ENCODE measurements at regions not wholly inside any gene's neighbourhood (a gene's known extent, or its start where the extent isn't known, plus 50 kb on each side); places are given as distances from the start of the nearest gene placed in this dataset.
"Not testable (repeated sequence)": the region's sequence is repeated elsewhere in the genome, so short reads cannot be mapped to it uniquely, and the experiment has no call there.

DNA sequence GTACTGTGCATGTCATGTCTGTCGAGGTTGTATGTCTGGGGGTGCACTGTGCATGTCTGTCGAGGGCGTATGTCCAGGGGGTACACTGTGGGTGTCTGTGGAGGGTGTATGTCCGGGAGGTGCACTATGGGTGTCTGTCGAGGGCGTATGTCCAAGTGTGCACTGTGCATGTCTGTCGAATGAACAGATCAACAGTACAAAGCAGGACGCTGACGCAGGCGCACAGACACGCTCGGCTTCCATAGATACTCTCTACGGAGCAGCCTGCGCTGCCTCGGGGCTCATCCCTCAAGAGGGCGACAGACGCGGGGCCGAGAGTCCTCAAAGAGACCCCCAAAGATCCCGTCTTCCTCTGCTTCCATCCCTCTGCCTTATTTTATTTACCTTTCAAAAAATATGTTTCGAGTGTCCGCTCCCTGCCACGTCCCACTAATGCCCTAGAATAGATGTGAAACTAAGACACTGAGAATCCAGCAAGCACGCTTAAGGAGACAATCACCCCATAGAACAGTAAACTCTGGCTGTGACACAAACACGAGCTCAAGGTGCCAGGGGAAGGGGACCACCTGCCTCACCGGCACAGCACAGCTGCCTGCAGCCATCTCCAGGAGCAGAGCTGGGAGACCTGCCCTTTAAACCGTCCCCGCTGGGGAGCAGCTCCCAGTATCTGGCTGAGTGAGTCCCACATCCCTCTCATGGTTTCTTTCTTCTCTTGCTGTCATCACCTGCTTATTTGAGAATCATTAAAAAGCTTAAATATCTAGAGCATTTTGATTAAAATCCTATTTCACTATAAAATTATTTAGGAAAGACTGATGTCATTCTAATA, 250.5 kb upstream of the MYT1L start:
- Histone ChIP-seq H3K36me3 (replicated peaks) (no peaks in the 10 kb centered on the region), H3K4me3 (no peak overlapping the region), H3K9me3 (no peaks in the 10 kb centered on the region), H3K27me3 (ENCODE audit: low read depth) (no peaks in the 10 kb centered on the region), H3K4me1 (no peaks in the 10 kb centered on the region)
- in situ Hi-C loops (cut with MboI; ENCODE audit: low sequenced_read_pairs), result no loop called here
- DNase-seq (ENCODE audit: low spot score in 2 of 2), result no peak

GRCh38 chr2:2580841-2581240, 249.8 kb upstream of the MYT1L start:
- H3K36me3 ChIP-seq (replicated peaks); H3K27me3 ChIP-seq (ENCODE audit: low read depth); H3K9me3 ChIP-seq; DNase-seq (ENCODE audit: low spot score in 2 of 2); H3K4me3 ChIP-seq; in situ Hi-C loops (cut with MboI; ENCODE audit: low sequenced_read_pairs); H3K4me1 ChIP-seq: not testable (repeated sequence)

DNA sequence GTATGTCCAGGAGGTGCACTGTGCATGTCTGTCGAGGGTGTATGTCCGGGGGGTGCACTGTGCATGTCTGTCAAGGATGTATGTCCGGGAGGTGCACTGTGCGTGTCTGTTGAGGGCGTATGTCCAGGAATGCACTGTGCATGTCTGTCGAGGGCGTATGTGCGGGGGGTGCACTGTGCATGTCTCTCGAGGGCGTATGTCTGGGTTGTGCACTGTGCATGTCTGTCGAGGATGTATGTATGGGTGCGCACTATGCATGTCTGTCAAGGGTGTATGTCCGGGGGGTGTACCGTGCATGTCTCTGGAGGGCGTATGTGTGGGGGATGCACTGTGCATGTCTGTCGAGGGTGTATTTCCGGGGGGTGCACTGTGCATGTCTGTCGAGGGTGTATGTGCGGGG, 249.3 kb upstream of the MYT1L start:
- no peak for DNase-seq (ENCODE audit: low spot score in 2 of 2)
- H3K4me1 ChIP-seq, result no peaks in the 10 kb centered on the region
- in situ Hi-C loops (cut with MboI; ENCODE audit: low sequenced_read_pairs), result no loop called here
- no peak overlapping the region for H3K4me3 ChIP-seq
- H3K36me3 ChIP-seq (replicated peaks), result no peaks in the 10 kb centered on the region
- H3K27me3 ChIP-seq (ENCODE audit: low read depth), result no peaks in the 10 kb centered on the region
- H3K9me3 ChIP-seq, result no peaks in the 10 kb centered on the region

DNA sequence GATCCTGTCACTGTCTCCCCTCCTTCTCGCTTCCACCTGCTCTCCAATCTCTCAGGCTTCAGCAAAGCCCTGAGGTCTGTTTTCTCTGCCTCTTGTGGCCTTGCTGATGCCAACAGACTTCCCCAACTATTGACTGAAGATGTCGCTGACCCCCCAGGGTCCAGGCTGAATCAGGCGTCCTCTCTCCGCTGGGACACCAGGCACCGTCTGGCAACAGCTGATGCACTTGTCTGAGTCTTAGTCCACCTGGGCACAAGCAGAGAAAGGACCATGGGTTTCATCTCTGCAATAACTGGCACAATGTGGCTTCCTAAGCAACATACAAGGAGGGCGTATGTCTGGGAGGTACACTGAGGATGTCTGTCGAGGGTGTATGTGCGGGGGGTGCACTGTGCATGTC, 248.7 kb upstream of the MYT1L start:
- in situ Hi-C loops (cut with MboI; ENCODE audit: low sequenced_read_pairs), result no loop called here
- DNase-seq (ENCODE audit: low spot score in 2 of 2), result no peak
- no peak overlapping the region for H3K4me3 ChIP-seq
- H3K4me1 ChIP-seq, result no peaks in the 10 kb centered on the region
- H3K27me3 ChIP-seq (ENCODE audit: low read depth), result no peaks in the 10 kb centered on the region
- H3K36me3 ChIP-seq (replicated peaks), result no peaks in the 10 kb centered on the region
- H3K9me3 ChIP-seq, result no peaks in the 10 kb centered on the region

- in situ Hi-C loops (cut with MboI; ENCODE audit: low sequenced_read_pairs), result no loop called here
- H3K4me1 ChIP-seq, result no peaks in the 10 kb centered on the region
- DNase-seq (ENCODE audit: low spot score in 2 of 2), result no peak
- no peaks in the 10 kb centered on the region for H3K27me3 ChIP-seq (ENCODE audit: low read depth)
- no peaks in the 10 kb centered on the region for H3K9me3 ChIP-seq
- H3K4me3 ChIP-seq, result no peak overlapping the region
- no peaks in the 10 kb centered on the region for H3K36me3 ChIP-seq (replicated peaks)
Measured at GRCh38 chr2:2577407-2577831, 246.3 kb upstream of the MYT1L start.

DNA sequence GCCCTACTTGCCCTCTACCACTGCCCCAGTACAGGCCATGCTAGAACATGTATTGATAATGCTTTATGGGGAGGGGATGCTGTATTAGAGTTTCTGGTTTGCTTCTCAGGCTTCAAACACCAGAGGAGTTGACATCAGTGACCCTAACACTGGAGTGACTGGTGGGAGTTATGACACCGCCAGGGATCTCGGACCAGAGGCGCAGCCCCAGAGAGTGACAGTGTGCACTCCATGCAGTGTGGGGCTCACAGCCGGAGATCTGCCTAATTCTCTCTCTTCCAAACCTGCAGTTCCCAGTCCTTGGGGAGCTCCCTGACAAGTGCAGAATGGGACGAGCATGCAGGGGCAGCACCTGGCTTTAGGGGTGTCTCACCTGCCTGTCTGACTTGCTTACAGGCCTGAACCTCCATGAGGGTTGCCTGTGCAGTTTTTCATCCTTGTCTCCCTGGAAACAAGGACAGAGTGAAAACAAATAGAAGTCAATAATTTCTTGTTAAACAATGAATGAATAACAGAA, 244.9 kb upstream of the MYT1L start:
- no peaks in the 10 kb centered on the region for H3K9me3 ChIP-seq
- no peaks in the 10 kb centered on the region for H3K27me3 ChIP-seq (ENCODE audit: low read depth)
- in situ Hi-C loops (cut with MboI; ENCODE audit: low sequenced_read_pairs), result no loop called here
- no peaks in the 10 kb centered on the region for H3K36me3 ChIP-seq (replicated peaks)
- no peak for DNase-seq (ENCODE audit: low spot score in 2 of 2)
- no peak overlapping the region for H3K4me3 ChIP-seq
- H3K4me1 ChIP-seq, result no peaks in the 10 kb centered on the region

DNA sequence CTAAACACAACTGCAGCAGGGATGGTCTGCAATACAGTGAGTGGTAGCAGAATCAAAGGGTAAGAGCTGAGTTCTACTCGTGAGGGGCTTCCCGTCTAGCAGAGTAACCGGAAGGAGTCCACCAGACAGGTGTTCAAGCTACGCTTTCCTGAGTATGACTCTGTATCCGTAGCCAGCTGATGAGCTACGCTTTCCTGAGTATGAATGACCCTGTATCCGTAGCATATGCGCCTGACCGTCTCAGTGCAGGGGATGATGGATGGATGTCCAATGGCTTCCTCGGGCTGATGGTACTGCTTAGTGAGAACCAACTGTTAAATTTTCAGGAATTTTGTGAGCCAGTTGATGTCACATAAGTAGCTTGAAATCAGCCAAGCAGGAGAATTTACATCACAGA, 244.1 kb upstream of the MYT1L start:
- no peaks in the 10 kb centered on the region for H3K4me1 ChIP-seq
- in situ Hi-C loops (cut with MboI; ENCODE audit: low sequenced_read_pairs), result no loop called here
- no peaks in the 10 kb centered on the region for H3K36me3 ChIP-seq (replicated peaks)
- no peaks in the 10 kb centered on the region for H3K9me3 ChIP-seq
- no peak for DNase-seq (ENCODE audit: low spot score in 2 of 2)
- H3K27me3 ChIP-seq (ENCODE audit: low read depth), result no peaks in the 10 kb centered on the region
- H3K4me3 ChIP-seq, result no peak overlapping the region

DNA sequence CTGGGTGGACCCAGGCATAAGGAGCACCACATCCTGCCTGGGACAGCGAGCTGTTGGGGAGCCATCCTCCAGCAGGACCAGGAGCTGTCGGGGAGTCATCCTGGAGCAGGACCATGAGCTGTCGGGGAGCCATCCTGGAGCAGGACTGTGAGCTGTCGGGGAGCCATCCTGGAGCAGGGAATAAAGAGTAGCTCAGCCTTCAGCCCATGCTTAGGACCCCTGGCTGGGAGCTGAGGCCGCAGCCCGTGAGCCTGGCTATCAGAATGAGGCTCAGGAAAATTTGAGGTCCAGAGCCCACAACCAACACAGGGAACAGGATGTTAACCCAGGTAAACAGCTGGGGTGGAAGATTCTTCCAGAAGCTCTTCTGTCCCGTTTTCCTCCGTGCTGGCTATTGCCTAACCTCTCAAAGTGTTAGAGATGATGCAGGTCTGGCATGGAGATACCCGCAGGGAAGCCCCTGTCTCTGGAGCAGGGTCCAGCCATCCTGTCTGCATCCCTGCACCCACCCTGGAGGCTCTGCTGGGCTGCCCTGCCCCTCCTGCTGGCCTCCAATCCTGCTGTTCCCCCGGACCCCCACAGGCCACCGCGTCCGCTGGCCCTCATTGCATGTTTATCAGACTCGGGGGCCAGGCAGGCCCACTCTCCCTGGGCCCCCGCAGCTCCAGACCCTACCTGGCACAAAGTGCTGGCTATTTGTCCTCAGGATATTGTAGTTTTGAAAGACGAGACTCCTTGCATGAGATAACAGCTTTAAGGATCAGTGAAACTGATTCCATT, 243.5 kb upstream of the MYT1L start:
- Histone ChIP-seq H3K4me3 (no peak overlapping the region), H3K27me3 (ENCODE audit: low read depth) (no peaks in the 10 kb centered on the region), H3K9me3 (no peaks in the 10 kb centered on the region), H3K4me1 (no peaks in the 10 kb centered on the region), H3K36me3 (replicated peaks) (no peaks in the 10 kb centered on the region)
- in situ Hi-C loops (cut with MboI; ENCODE audit: low sequenced_read_pairs), result no loop called here
- DNase-seq (ENCODE audit: low spot score in 2 of 2), result no peak

GRCh38 chr2:2573658-2574293, 242.7 kb upstream of the MYT1L start:
- no peak overlapping the region for H3K4me3 ChIP-seq
- no peaks in the 10 kb centered on the region for H3K9me3 ChIP-seq
- in situ Hi-C loops (cut with MboI; ENCODE audit: low sequenced_read_pairs), result no loop called here
- no peaks in the 10 kb centered on the region for H3K27me3 ChIP-seq (ENCODE audit: low read depth)
- DNase-seq (ENCODE audit: low spot score in 2 of 2), result no peak
- no peaks in the 10 kb centered on the region for H3K4me1 ChIP-seq
- no peaks in the 10 kb centered on the region for H3K36me3 ChIP-seq (replicated peaks)

DNA sequence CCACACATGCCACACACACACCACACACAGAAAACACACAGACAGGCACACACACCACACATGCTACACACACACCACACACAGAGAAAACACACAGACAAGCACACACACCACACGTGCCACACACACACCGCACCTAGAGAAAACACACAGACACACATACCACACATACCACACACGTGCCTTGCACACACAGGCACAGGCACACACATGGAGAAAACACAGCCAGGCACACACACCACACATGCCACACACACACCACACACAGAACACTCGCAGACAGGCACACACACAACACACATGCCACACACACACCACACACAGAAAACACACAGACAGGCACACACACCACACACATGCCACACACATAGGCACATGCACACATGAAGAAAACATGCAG, 242.1 kb upstream of the MYT1L start:
- Histone ChIP-seq H3K4me3 (no peak overlapping the region), H3K36me3 (replicated peaks) (no peaks in the 10 kb centered on the region), H3K4me1 (no peaks in the 10 kb centered on the region), H3K27me3 (ENCODE audit: low read depth) (no peaks in the 10 kb centered on the region), H3K9me3 (no peaks in the 10 kb centered on the region)
- DNase-seq (ENCODE audit: low spot score in 2 of 2), result no peak
- in situ Hi-C loops (cut with MboI; ENCODE audit: low sequenced_read_pairs), result no loop called here

- Histone ChIP-seq H3K27me3 (ENCODE audit: low read depth) (no peaks in the 10 kb centered on the region), H3K4me1 (no peaks in the 10 kb centered on the region), H3K9me3 (no peaks in the 10 kb centered on the region), H3K4me3 (no peak overlapping the region), H3K36me3 (replicated peaks) (no peaks in the 10 kb centered on the region)
- DNase-seq (ENCODE audit: low spot score in 2 of 2), result no peak
- in situ Hi-C loops (cut with MboI; ENCODE audit: low sequenced_read_pairs), result no loop called here
Measured at GRCh38 chr2:2572393-2573204, 241.5 kb upstream of the MYT1L start.

DNA sequence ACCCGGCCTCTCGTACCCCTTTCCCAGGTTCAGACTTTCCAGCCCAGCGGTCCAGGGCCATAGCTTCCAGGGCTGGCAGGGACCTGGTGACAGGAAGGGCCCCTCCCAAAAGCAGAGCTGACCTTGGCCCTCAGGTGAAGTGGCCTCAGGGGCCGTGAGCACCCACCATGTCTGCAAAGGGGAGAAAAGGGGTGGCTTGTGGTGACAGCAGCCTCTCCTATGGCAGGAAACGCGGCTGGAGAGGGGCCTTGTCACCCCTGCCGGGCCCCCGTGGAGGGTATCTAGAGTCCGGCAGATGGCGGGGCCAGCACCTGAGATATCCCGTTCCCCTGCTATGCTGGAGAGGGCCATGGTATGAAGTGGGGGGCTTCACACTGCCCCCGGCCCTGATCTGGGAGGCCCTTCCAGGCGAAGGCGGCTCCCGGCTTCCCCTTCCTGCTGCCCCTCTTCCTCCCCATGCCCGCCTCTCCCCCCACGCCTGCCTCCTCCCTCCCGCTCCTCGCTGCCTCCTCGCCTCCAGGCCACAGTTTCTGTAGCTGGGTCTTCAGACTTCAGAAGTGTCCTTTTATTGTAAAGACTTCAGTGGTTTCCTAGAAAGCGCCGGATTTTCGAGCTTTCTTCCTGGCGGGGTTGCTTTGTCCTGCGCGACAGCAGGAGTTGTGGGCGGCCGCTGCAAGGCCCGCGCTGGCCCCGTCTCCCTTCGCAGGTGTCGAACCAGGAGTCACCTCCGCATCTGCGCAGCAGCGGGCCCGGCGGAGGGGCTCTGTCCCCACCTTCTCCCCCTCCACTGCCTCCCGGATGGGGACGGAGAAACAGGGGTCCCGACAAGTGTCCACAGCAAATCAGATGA, 240.5 kb upstream of the MYT1L start:
- H3K4me1 ChIP-seq, result no peaks in the 10 kb centered on the region
- H3K9me3 ChIP-seq, result no peaks in the 10 kb centered on the region
- no peaks in the 10 kb centered on the region for H3K36me3 ChIP-seq (replicated peaks)
- no peaks in the 10 kb centered on the region for H3K27me3 ChIP-seq (ENCODE audit: low read depth)
- in situ Hi-C loops (cut with MboI; ENCODE audit: low sequenced_read_pairs), result no loop called here
- DNase-seq (ENCODE audit: low spot score in 2 of 2), result no peak
- H3K4me3 ChIP-seq, result no peak overlapping the region

- in situ Hi-C loops (cut with MboI; ENCODE audit: low sequenced_read_pairs), result no loop called here
- H3K27me3 ChIP-seq (ENCODE audit: low read depth), result no peaks in the 10 kb centered on the region
- no peaks in the 10 kb centered on the region for H3K4me1 ChIP-seq
- H3K36me3 ChIP-seq (replicated peaks), result no peaks in the 10 kb centered on the region
- H3K9me3 ChIP-seq, result no peaks in the 10 kb centered on the region
- no peak for DNase-seq (ENCODE audit: low spot score in 2 of 2)
- H3K4me3 ChIP-seq, result no peak overlapping the region
Measured at GRCh38 chr2:2570871-2571270, 239.8 kb upstream of the MYT1L start.
